ENCODE measurements at regions not wholly inside any gene's neighbourhood (a gene's known extent, or its start where the extent isn't known, plus 50 kb on each side); places are given as distances from the start of the nearest gene placed in this dataset.

- TF ChIP-seq CTCF (conservative IDR thresholded peaks at IDR 0.05) (no peak), EZH2 (IDR thresholded peaks at IDR 0.05; ENCODE audit: low read depth) (no peak)
Measured at GRCh38 chr21:38879912-38880576, 74.3 kb downstream of the ETS2 start.

All from PC-9 (cell line).